H1 (cell line): ENCODE measurements at regions not wholly inside any gene's neighbourhood (a gene's known extent, or its start where the extent isn't known, plus 50 kb on each side); places are given as distances from the start of the nearest gene placed in this dataset.

Source experiments
- CTCF ChIA-PET: fragments of 300-600 bp; sonication (Branson Sonifier 250); formaldehyde crosslinking; loops from one replicate; lab custom pipeline; 2021; ENCODE audit not compliant: partially characterized antibody; lab: Charles Lee
- POLR2A ChIA-PET: fragments of 300-600 bp; sonication (Branson Sonifier 250); formaldehyde crosslinking; loops from one replicate; lab custom pipeline; 2021; ENCODE audit warnings: inconsistent platforms; ENCODE audit not compliant: partially characterized antibody; lab: Charles Lee
- DNase-seq, 2 experiments: peaks; one replicate each; pipeline versions ENCODE4 v3.0.0 to v3.0.0-alpha.2; 2010 to 2022; ENCODE audit warnings: low spot score in 2 of 2, low read depth in 1 of 2, mixed read lengths in 1 of 2
- FAIRE-seq: peaks from 2 replicates; lab custom pipeline; 2011; peaks lifted over from hg19 to GRCh38; lab: Jason Lieb, UNC
- H2AFZ ChIP-seq: 2 replicates; pipeline ENCODE4 v1.8.1; 2012; ENCODE audit warnings: low read length, inconsistent platforms
- H2AK5ac ChIP-seq: 2 replicates; pipeline ENCODE4 v1.6.1; 2013; ENCODE audit warnings: low read depth, low read length
- H2BK120ac ChIP-seq: replicated peaks from 2 replicates; pipeline ENCODE3; 2013; ENCODE audit warnings: low read depth, low read length, inconsistent platforms
- H2BK12ac ChIP-seq: 2 replicates; pipeline ENCODE4 v1.6.1; 2013; ENCODE audit warnings: low read depth, low read length
- H2BK15ac ChIP-seq: 2 replicates; pipeline ENCODE4 v1.6.1; 2013; ENCODE audit warnings: low read length
- H2BK20ac ChIP-seq: 2 replicates; pipeline ENCODE4 v1.6.1; 2013; ENCODE audit warnings: low read length
- H2BK5ac ChIP-seq: 2 replicates; pipeline ENCODE4 v1.6.1; 2013; ENCODE audit warnings: low read depth, low read length
- H3K14ac ChIP-seq: 2 replicates; pipeline ENCODE4 v1.6.1; 2013; ENCODE audit warnings: inconsistent platforms; ENCODE audit not compliant: insufficient read length
- H3K18ac ChIP-seq: 2 replicates; pipeline ENCODE4 v1.6.1; 2013; ENCODE audit warnings: low read length; ENCODE audit errors: extremely low read depth
- H3K23ac ChIP-seq: 2 replicates; pipeline ENCODE4 v1.6.1; 2013; ENCODE audit warnings: inconsistent platforms; ENCODE audit not compliant: insufficient read length
- H3K23me2 ChIP-seq: 2 replicates; pipeline ENCODE4 v1.6.1; 2013; ENCODE audit warnings: low read depth, low read length
- H3K27ac ChIP-seq: 2 replicates; pipeline ENCODE4 v1.6.1; 2011; ENCODE audit warnings: low read depth, low read length, inconsistent platforms
- H3K27me3 ChIP-seq, 4 experiments: replicated peaks in 1 of 4; 1 replicate in 1 of 4; 2 replicates in 3 of 4; pipeline versions ENCODE4 v1.6.1 to v1.8.1; 2011 to 2013; ENCODE audit warnings: low read length in 3 of 4, mild to moderate bottlenecking in 3 of 4, inconsistent platforms in 2 of 4, mixed read lengths in 2 of 4, moderate library complexity in 1 of 4; ENCODE audit not compliant: control insufficient read depth in 3 of 4, insufficient read depth in 3 of 4; ENCODE audit errors: extremely low read depth in 1 of 4
- H3K36me3 ChIP-seq, 4 experiments: 2 replicates each; pipeline versions ENCODE4 v1.6.1 to v1.8.1; 2011 to 2013; ENCODE audit warnings: mild to moderate bottlenecking in 4 of 4, low read length in 3 of 4, moderate library complexity in 2 of 4, control low read depth in 1 of 4, inconsistent platforms in 1 of 4; ENCODE audit not compliant: insufficient read depth in 4 of 4, control insufficient read depth in 2 of 4
- H3K4ac ChIP-seq: replicated peaks from 2 replicates; pipeline ENCODE3; 2013; ENCODE audit warnings: low read length, low read depth, mixed read lengths, inconsistent platforms; ENCODE audit not compliant: insufficient read length
- H3K4me1 ChIP-seq, 4 experiments: replicated peaks in 1 of 4; 1 replicate in 1 of 4; 2 replicates in 3 of 4; pipeline versions ENCODE4 v1.6.1 to v1.8.1; 2011 to 2013; ENCODE audit warnings: low read length in 3 of 4, inconsistent platforms in 2 of 4, mixed read lengths in 1 of 4; ENCODE audit not compliant: insufficient read depth in 4 of 4, control insufficient read depth in 3 of 4
- H3K4me2 ChIP-seq, 2 experiments: 2 replicates each; pipeline versions ENCODE4 v1.6.1 to v1.8.1; 2011 to 2013; ENCODE audit warnings: low read depth in 2 of 2, low read length in 2 of 2, control low read depth in 1 of 2, inconsistent platforms in 1 of 2, mild to moderate bottlenecking in 1 of 2; ENCODE audit not compliant: insufficient read depth in 1 of 2
- H3K4me3 ChIP-seq, 4 experiments: fragments of 200-600, 300-600 bp in 1 of 4; sonication (generic), shearing (Covaris generic), sonication (Bioruptor Twin) in 1 of 4; 2 replicates each; pipeline versions ENCODE4 v1.5.1 to v1.8.1; 2011 to 2016; ENCODE audit warnings: low read length in 4 of 4, low read depth in 3 of 4, control low read depth in 2 of 4, inconsistent platforms in 2 of 4, mild to moderate bottlenecking in 2 of 4, mixed read lengths in 1 of 4, moderate library complexity in 1 of 4; ENCODE audit not compliant: insufficient read depth in 2 of 4; ENCODE audit errors: extremely low read depth in 1 of 4
- H3K56ac ChIP-seq: replicated peaks from 2 replicates; pipeline ENCODE3; 2013; ENCODE audit warnings: low read depth, mild to moderate bottlenecking, mixed read lengths, low read length, inconsistent platforms; ENCODE audit not compliant: insufficient read length
- H3K79me1 ChIP-seq: 2 replicates; pipeline ENCODE4 v1.6.1; 2013; ENCODE audit warnings: low read depth, low read length, control low read depth
- H3K79me2 ChIP-seq, 2 experiments: 2 replicates each; pipeline versions ENCODE4 v1.6.1 to v1.8.1; 2012 to 2013; ENCODE audit warnings: low read length in 2 of 2, mild to moderate bottlenecking in 2 of 2, inconsistent platforms in 1 of 2; ENCODE audit not compliant: insufficient read depth in 2 of 2, control insufficient read depth in 1 of 2
- H3K9ac ChIP-seq, 4 experiments: replicated peaks in 1 of 4; 1 replicate in 1 of 4; 2 replicates in 3 of 4; pipeline versions ENCODE4 v1.6.1 to v1.8.1; 2011 to 2013; ENCODE audit warnings: low read depth in 3 of 4, low read length in 3 of 4, control low read depth in 2 of 4, mild to moderate bottlenecking in 2 of 4, moderate library complexity in 2 of 4, inconsistent platforms in 1 of 4; ENCODE audit errors: extremely low read depth in 1 of 4
- H3K9me3 ChIP-seq, 2 experiments: 2 replicates each; pipeline versions ENCODE4 v1.6.1 to v1.8.1; 2012 to 2013; ENCODE audit warnings: mild to moderate bottlenecking in 2 of 2, moderate library complexity in 2 of 2, control low read depth in 1 of 2, inconsistent platforms in 1 of 2, low read depth in 1 of 2, low read length in 1 of 2, mixed read lengths in 1 of 2; ENCODE audit not compliant: insufficient read depth in 2 of 2
- H4K20me1 ChIP-seq, 2 experiments: replicated peaks in 1 of 2; 2 replicates each; pipeline versions ENCODE3 to v1.8.1; 2011 to 2013; ENCODE audit warnings: inconsistent platforms in 2 of 2, low read length in 2 of 2, mild to moderate bottlenecking in 1 of 2; ENCODE audit not compliant: insufficient read depth in 2 of 2, control insufficient read depth in 1 of 2
- H4K5ac ChIP-seq: 2 replicates; pipeline ENCODE4 v1.6.1; 2013; ENCODE audit warnings: low read length, low read depth, mixed read lengths, inconsistent platforms; ENCODE audit not compliant: insufficient read length
- H4K8ac ChIP-seq: 2 replicates; pipeline ENCODE4 v1.8.0; 2013; ENCODE audit warnings: mild to moderate bottlenecking, moderate library complexity, low read length, inconsistent platforms; ENCODE audit not compliant: insufficient read depth; ENCODE audit errors: extremely low read depth
- H4K91ac ChIP-seq: replicated peaks from 2 replicates; pipeline ENCODE3; 2013; ENCODE audit warnings: low read length, mixed read lengths, inconsistent platforms; ENCODE audit not compliant: insufficient read length
- BCL11A ChIP-seq, 2 experiments: IDR thresholded peaks; one replicate each; pipeline ENCODE4 v1.6.1; 2011; ENCODE audit warnings: low read depth in 2 of 2, low read length in 2 of 2, mild to moderate bottlenecking in 2 of 2
- HDAC2 ChIP-seq, 2 experiments: fragments of 300-600 bp in 1 of 2; sonication (generic) in 1 of 2; IDR thresholded peaks; 2 replicates each; pipeline ENCODE4 v1.6.1; 2011 to 2012; ENCODE audit warnings: low read depth in 2 of 2, low read length in 2 of 2, mild to moderate bottlenecking in 2 of 2, moderate library complexity in 2 of 2, borderline replicate concordance in 1 of 2, inconsistent platforms in 1 of 2
- JUN ChIP-seq: IDR thresholded peaks from 2 replicates; pipeline ENCODE4 v1.6.1; 2011; ENCODE audit warnings: low read depth, mild to moderate bottlenecking, improper control_type of control experiment, low read length
- JUND ChIP-seq: IDR thresholded peaks from 2 replicates; pipeline ENCODE4 v1.6.1; 2011; ENCODE audit warnings: mild to moderate bottlenecking, improper control_type of control experiment, low read length
- KDM1A ChIP-seq: fragments of 200-600, 300-600 bp; sonication (generic); IDR thresholded peaks from 2 replicates; pipeline ENCODE4 v1.7.1; 2016; ENCODE audit warnings: mild to moderate bottlenecking, low read length, borderline replicate concordance
- KDM4A ChIP-seq: IDR thresholded peaks from one replicate; pipeline ENCODE4 v1.7.1; 2012; ENCODE audit warnings: low read depth, mild to moderate bottlenecking, moderate library complexity, low read length, inconsistent platforms; ENCODE audit not compliant: severe bottlenecking
- POLR2A ChIP-seq, 2 experiments: IDR thresholded peaks; 1 replicate in 1 of 2; 2 replicates in 1 of 2; pipeline ENCODE4 v1.6.1; 2011; ENCODE audit warnings: low read depth in 2 of 2, low read length in 2 of 2, mild to moderate bottlenecking in 2 of 2; ENCODE audit errors: control extremely low read depth in 1 of 2
- SIN3A ChIP-seq, 2 experiments: IDR thresholded peaks in 1 of 2; conservative IDR thresholded peaks in 1 of 2; 2 replicates each; pipeline ENCODE4 v1.6.1; 2011 to 2012; ENCODE audit warnings: low read length in 2 of 2, improper control_type of control experiment in 1 of 2, low read depth in 1 of 2, mild to moderate bottlenecking in 1 of 2
- SIX5 ChIP-seq: IDR thresholded peaks from 2 replicates; pipeline ENCODE4 v1.6.1; 2011; ENCODE audit warnings: mild to moderate bottlenecking, low read depth, low read length
- TAF1 ChIP-seq: IDR thresholded peaks from 2 replicates; pipeline ENCODE4 v1.6.1; 2011; ENCODE audit warnings: mild to moderate bottlenecking, low read depth, low read length
- ZNF274 ChIP-seq: IDR thresholded peaks from 2 replicates; pipeline ENCODE4 v1.7.0; 2012; ENCODE audit warnings: low read length, borderline replicate concordance; ENCODE audit errors: extremely low read depth
- WGBS, 2 experiments: shearing (Covaris generic) in 1 of 2; methylation state at CpG; one replicate each; pipeline versions ENCODE4 v1.1.6 to v1.1.7; 2013 to 2015; ENCODE audit warnings: low lambda C conversion rate in 2 of 2, mixed read lengths in 2 of 2, inconsistent platforms in 1 of 2, low coverage in 1 of 2, missing lambda C conversion rate in 1 of 2; ENCODE audit not compliant: insufficient replicate concordance in 2 of 2, insufficient coverage in 1 of 2, insufficient read length in 1 of 2; ENCODE audit errors: extremely low coverage in 1 of 2, missing lambda C conversion rate in 1 of 2; 5-methylcytosine and 5-hydroxymethylcytosine counted together
- TF ChIP-seq, protein P1 (sequence below): IDR thresholded peaks from 2 replicates; pipeline ENCODE4 v1.6.1; 2012; ENCODE audit warnings: inconsistent platforms

DNA sequence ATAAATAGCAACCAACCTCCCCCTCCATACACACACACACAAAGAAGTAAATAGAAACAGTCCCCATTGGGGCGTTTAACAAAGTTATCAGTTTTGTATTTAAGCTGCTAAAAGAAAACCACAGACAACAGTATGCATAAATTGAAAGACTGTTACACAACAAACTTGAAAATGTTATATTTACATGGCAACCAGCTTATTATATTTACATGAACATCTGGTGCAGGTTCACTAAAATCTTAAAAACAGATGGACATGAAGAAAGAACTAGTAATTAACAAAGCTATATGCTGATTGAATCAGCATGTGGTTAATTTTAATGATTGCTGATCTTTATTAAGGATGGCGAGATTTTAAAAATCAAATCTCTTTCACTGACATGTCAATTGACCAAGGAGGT lies 384.7 kb downstream of the LRRIQ3 start:
- H3K14ac ChIP-seq, result no peak overlapping the region
- H4K20me1 ChIP-seq, result no peaks in the 10 kb centered on the region
- H3K4me1 ChIP-seq, result no peaks in the 10 kb centered on the region
- H3K27me3 ChIP-seq, result no peaks in the 10 kb centered on the region
- no peaks in the 10 kb centered on the region for H3K36me3 ChIP-seq
- no peak overlapping the region for H2AFZ ChIP-seq
- no peak overlapping the region for H4K8ac ChIP-seq
- no peak overlapping the region for H3K4me2 ChIP-seq
- CTCF ChIA-PET, result interaction anchor here (0.8 to 1.0 kb wide), 2 partner anchors 26 to 109 kb away, joined by 3 to 5 read pairs; no protein-coding TSS in a partner anchor
- no peaks in the 10 kb centered on the region for H3K79me2 ChIP-seq
- H2BK5ac ChIP-seq, result no peak overlapping the region
- no peak overlapping the region for H3K18ac ChIP-seq
- no peak overlapping the region for H2BK15ac ChIP-seq
- no peak for TF ChIP-seq SIX5
- no peak for TF ChIP-seq KDM4A
- no peak for TF ChIP-seq JUND
- no peak for TF ChIP-seq SIN3A (conservative IDR thresholded peaks at IDR 0.05 in 1 of 2, IDR thresholded peaks at IDR 0.05 in 1 of 2; ENCODE audit: low read depth in 1 of 2, low read length in 2 of 2)
- TF ChIP-seq HDAC2 (IDR thresholded peaks at IDR 0.05; ENCODE audit: borderline replicate concordance in 1 of 2, low read depth in 2 of 2, low read length in 2 of 2), result no peak
- TF ChIP-seq JUN, result no peak
- no peak for TF ChIP-seq KDM1A
- TF ChIP-seq, protein P1, sequence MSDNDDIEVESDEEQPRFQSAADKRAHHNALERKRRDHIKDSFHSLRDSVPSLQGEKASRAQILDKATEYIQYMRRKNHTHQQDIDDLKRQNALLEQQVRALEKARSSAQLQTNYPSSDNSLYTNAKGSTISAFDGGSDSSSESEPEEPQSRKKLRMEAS, result no peak
- TF ChIP-seq TAF1, result no peak
- TF ChIP-seq ZNF274, result no peak
- TF ChIP-seq BCL11A (IDR thresholded peaks at IDR 0.05; ENCODE audit: low read depth in 2 of 2, low read length in 2 of 2), result no peak
- no peak for TF ChIP-seq POLR2A (IDR thresholded peaks at IDR 0.05; ENCODE audit: control extremely low read depth in 1 of 2, low read depth in 2 of 2, low read length in 2 of 2)
- TF ChIP-seq, all 59 proteins: peak for 0
- Histone ChIP-seq H3K4ac (no peak overlapping the region), H3K56ac (no peak overlapping the region), H3K9me3 (no peaks in the 10 kb centered on the region), H2BK120ac (no peak overlapping the region), H3K23me2 (no peaks in the 10 kb centered on the region), H3K27ac (no peak overlapping the region), H2BK20ac (no peak overlapping the region), H4K5ac (no peak overlapping the region), H2AK5ac (no peak overlapping the region), H3K9ac (no peak overlapping the region), H3K4me3 (no peak overlapping the region), H3K79me1 (no peaks in the 10 kb centered on the region), H3K23ac (no peak overlapping the region), H2BK12ac (no peak overlapping the region), H4K91ac (no peak overlapping the region)
- POLR2A ChIA-PET, result no interaction called here
- FAIRE-seq, result no peak
- 90% methylated on average over 2 of the region's 2 CpGs; no CpG with 5 or more reads in 1 of the 2 experiments for WGBS, 2 experiments
- DNase-seq, result no peak
